ENCODE measurements at regions not wholly inside any gene's neighbourhood (a gene's known extent, or its start where the extent isn't known, plus 50 kb on each side); places are given as distances from the start of the nearest gene placed in this dataset.

DNA sequence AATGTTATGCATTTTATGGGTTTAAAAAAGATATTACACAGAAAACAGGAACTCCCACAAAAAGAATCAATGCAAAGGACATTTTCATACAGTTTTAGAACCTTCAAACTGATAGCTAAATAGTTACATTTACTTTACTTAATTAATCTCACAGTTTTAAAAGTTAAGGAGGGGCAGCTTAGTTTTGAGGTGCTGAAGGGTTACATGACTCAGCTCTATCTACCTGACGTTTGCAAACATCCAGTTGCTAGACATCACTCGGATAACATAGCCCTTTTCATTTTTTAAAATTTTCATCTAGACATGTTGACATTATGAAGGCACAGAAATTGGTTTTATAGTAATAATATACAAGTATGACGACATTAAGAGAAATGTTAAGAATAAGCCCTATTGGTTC is 53.7 kb upstream of the HSD17B12 start:
- TF ChIP-seq POLR2AphosphoS5 (IDR thresholded peaks at IDR 0.05; ENCODE audit: borderline replicate concordance, low read depth, low read length), result no peak
- no peak for TF ChIP-seq FOXP2 (optimal IDR thresholded peaks at IDR 0.05; ENCODE audit: control extremely low read depth, extremely low read length, insufficient read depth)
